Tibial nerve (tissue), 4 donors: ENCODE measurements at regions not wholly inside any gene's neighbourhood (a gene's known extent, or its start where the extent isn't known, plus 50 kb on each side); places are given as distances from the start of the nearest gene placed in this dataset.
"Not testable (repeated sequence)": the region's sequence is repeated elsewhere in the genome, so short reads cannot be mapped to it uniquely, and the experiment has no call there.

Experiments used
- DNase-seq, 2 donors: peaks; one replicate each; pipeline ENCODE4 v3.0.0-alpha.2; 2019; ENCODE audit warnings: low spot score in 2 of 2
- H3K27ac ChIP-seq, 4 donors: fragments of 200-600 bp; sonication (generic) in 3 of 4; one replicate each; pipeline ENCODE4 v1.5.1; 2017 to 2019; ENCODE audit warnings: mild to moderate bottlenecking in 1 of 4
- H3K27me3 ChIP-seq, 2 donors: fragments of 200-600 bp; sonication (generic) in 1 of 2; one replicate each; pipeline versions ENCODE4 v1.5.1 to v1.6.0; 2017 to 2019
- H3K36me3 ChIP-seq, 3 donors: fragments of 200-600 bp; sonication (generic); one replicate each; pipeline ENCODE4 v1.5.1; 2018 to 2019
- H3K4me1 ChIP-seq, 4 donors: fragments of 200-600 bp; sonication (generic) in 3 of 4; one replicate each; pipeline ENCODE4 v1.5.1; 2017 to 2019
- H3K4me3 ChIP-seq, 4 donors: fragments of 200-600 bp; sonication (generic) in 3 of 4; one replicate each; pipeline ENCODE4 v1.5.1; 2017 to 2019; ENCODE audit warnings: mild to moderate bottlenecking in 1 of 4, moderate library complexity in 1 of 4
- H3K9me3 ChIP-seq, 4 donors: fragments of 200-600 bp; sonication (generic) in 3 of 4; one replicate each; pipeline ENCODE4 v1.5.1; 2017 to 2019
- CTCF ChIP-seq, 5 experiments: fragments of 200-600 bp in 3 of 5; fragments of 450-650 bp in 2 of 5; sonication (generic) in 3 of 5; IDR thresholded peaks; one replicate each; pipeline ENCODE4 v1.5.1; 2016 to 2019; ENCODE audit warnings: antibody characterized with exemption in 5 of 5, mild to moderate bottlenecking in 3 of 5, moderate library complexity in 2 of 5
- EP300 ChIP-seq, 2 donors: sonication (generic); formaldehyde crosslinking; IDR thresholded peaks; one replicate each; pipeline ENCODE4 v1.6.1; 2017; ENCODE audit warnings: antibody characterized with exemption in 2 of 2, mild to moderate bottlenecking in 1 of 2
- POLR2A ChIP-seq, 2 donors: fragments of 450-650 bp; IDR thresholded peaks; one replicate each; pipeline ENCODE4 v1.6.1; 2017; ENCODE audit warnings: antibody characterized with exemption in 2 of 2, mild to moderate bottlenecking in 2 of 2, moderate library complexity in 2 of 2
- WGBS, 2 donors: methylation state at CpG; one replicate each; pipeline ENCODE4 v1.1.5; 2018; 5-methylcytosine and 5-hydroxymethylcytosine counted together

- WGBS, 2 donors, result 22 to 26% methylated on average over 2 of the region's 2 CpGs
- no peak for TF ChIP-seq CTCF (IDR thresholded peaks at IDR 0.05)
- no peak for TF ChIP-seq POLR2A (IDR thresholded peaks at IDR 0.05)
- TF ChIP-seq EP300 (IDR thresholded peaks at IDR 0.05), result no peak
These were observed 565.4 kb downstream of the RFPL4B start for GRCh38 chr6:112912416-112913101.

GRCh38 chr6:112919744-112920143, 572.6 kb downstream of the RFPL4B start:
- not testable (repeated sequence) for H3K4me3 ChIP-seq, H3K4me1 ChIP-seq, H3K36me3 ChIP-seq, DNase-seq, H3K27me3 ChIP-seq, H3K27ac ChIP-seq
- H3K9me3 ChIP-seq, result peaks cover 0 to 22% (median 1%) of the 10 kb centered on the region in 4 donors
- WGBS, 2 donors, result 91 to 97% methylated on average over 4 to 13 of the region's 14 CpGs

More at GRCh38 chr6:112912416-112913101, 565.4 kb downstream of the RFPL4B start:
- no peak overlapping the region for H3K4me3 ChIP-seq
- H3K4me1 ChIP-seq, result peaks cover 0 to 24% (median 2%) of the 10 kb centered on the region in 4 donors
- DNase-seq, result no peak
- no peaks in the 10 kb centered on the region for H3K36me3 ChIP-seq
- H3K9me3 ChIP-seq, result no peaks in the 10 kb centered on the region
- no peak overlapping the region for H3K27ac ChIP-seq
- no peaks in the 10 kb centered on the region for H3K27me3 ChIP-seq

GRCh38 chr6:112920994-112921393, 573.9 kb downstream of the RFPL4B start:
- Histone ChIP-seq H3K9me3 (peaks cover 0 to 22% (median 1%) of the 10 kb centered on the region in 4 donors), H3K27ac (no peak overlapping the region), H3K4me3 (no peak overlapping the region), H3K36me3 (no peaks in the 10 kb centered on the region), H3K27me3 (no peaks in the 10 kb centered on the region), H3K4me1 (no peaks in the 10 kb centered on the region)
- 91 to 95% methylated on average over 3 of the region's 3 CpGs for WGBS, 2 donors
- TF ChIP-seq POLR2A (IDR thresholded peaks at IDR 0.05), result no peak
- TF ChIP-seq CTCF (IDR thresholded peaks at IDR 0.05), result no peak
- TF ChIP-seq EP300 (IDR thresholded peaks at IDR 0.05), result no peak
- DNase-seq, result no peak

GRCh38 chr6:112923940-112924587, 576.9 kb downstream of the RFPL4B start:
- no peaks in the 10 kb centered on the region for H3K4me1 ChIP-seq
- H3K27ac ChIP-seq, result no peak overlapping the region
- DNase-seq, result no peak
- H3K36me3 ChIP-seq, result no peaks in the 10 kb centered on the region
- H3K27me3 ChIP-seq, result no peaks in the 10 kb centered on the region
- TF ChIP-seq POLR2A (IDR thresholded peaks at IDR 0.05) (no peak), EP300 (IDR thresholded peaks at IDR 0.05) (no peak), CTCF (IDR thresholded peaks at IDR 0.05) (no peak)
- WGBS, 2 donors, result 97% methylated on average over 2 of the region's 2 CpGs
- no peak overlapping the region for H3K4me3 ChIP-seq
- peaks cover 0 to 22% (median 1%) of the 10 kb centered on the region in 4 donors for H3K9me3 ChIP-seq

- Histone ChIP-seq H3K36me3 (no peaks in the 10 kb centered on the region), H3K27me3 (no peaks in the 10 kb centered on the region), H3K4me3 (no peak overlapping the region), H3K9me3 (peaks cover 0 to 22% (median 1%) of the 10 kb centered on the region in 4 donors), H3K27ac (no peak overlapping the region), H3K4me1 (no peaks in the 10 kb centered on the region)
- no peak for TF ChIP-seq EP300 (IDR thresholded peaks at IDR 0.05)
- no peak for TF ChIP-seq POLR2A (IDR thresholded peaks at IDR 0.05)
- DNase-seq, result no peak
These were observed 578.6 kb downstream of the RFPL4B start for GRCh38 chr6:112925702-112926101.

- Histone ChIP-seq H3K9me3 (peaks cover 0 to 7% (median 0%) of the 10 kb centered on the region in 4 donors), H3K27me3 (no peaks in the 10 kb centered on the region), H3K4me1 (peaks cover 0 to 6% (median 0%) of the 10 kb centered on the region in 4 donors), H3K36me3 (no peaks in the 10 kb centered on the region), H3K27ac (no peak overlapping the region), H3K4me3 (no peak overlapping the region)
- WGBS, 2 donors, result 71 to 77% methylated on average over 4 of the region's 4 CpGs
- no peak for TF ChIP-seq POLR2A (IDR thresholded peaks at IDR 0.05)
- no peak for DNase-seq
These were observed 580.7 kb downstream of the RFPL4B start for GRCh38 chr6:112927641-112928320.
